ENCODE measurements at regions not wholly inside any gene's neighbourhood (a gene's known extent, or its start where the extent isn't known, plus 50 kb on each side); places are given as distances from the start of the nearest gene placed in this dataset.

DNA sequence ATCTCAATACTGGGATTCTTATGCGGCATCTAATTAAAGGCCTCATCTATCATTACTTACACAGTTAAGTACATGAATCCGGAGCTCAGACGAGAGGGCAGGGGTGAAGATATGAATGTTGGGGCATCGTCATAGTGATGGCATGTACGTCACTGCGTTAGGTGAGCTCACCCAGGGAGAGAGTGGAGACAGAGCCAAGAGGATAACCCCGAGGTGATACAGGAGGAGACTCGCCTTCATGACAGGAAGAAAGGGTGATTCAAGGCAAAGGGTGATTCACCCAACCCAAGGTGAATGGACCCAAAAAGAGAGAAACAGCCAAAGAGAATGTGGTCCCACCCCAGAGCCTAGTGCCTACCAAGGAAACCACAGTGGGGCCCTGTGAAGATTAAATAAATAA lies 132.9 kb upstream of the BLID start:
- no peak overlapping the region for H3K27ac ChIP-seq
- TF ChIP-seq CTCF (IDR thresholded peaks at IDR 0.05; ENCODE audit: low read depth, low read length, missing control alignments) = no peak
- DNase-seq = no peak
- H3K4me3 ChIP-seq (ENCODE audit: low read depth, low read length) = no peak overlapping the region
- no peaks in the 10 kb centered on the region for H3K27me3 ChIP-seq (replicated peaks)
- in situ Hi-C loops (cut with HindIII; ENCODE audit: low pct_ligation_motif_present, low sequenced_read_pairs) = no loop called here
- no peaks in the 10 kb centered on the region for H3K36me3 ChIP-seq (replicated peaks)

GRCh38 chr11:122248131-122248530 lies 132.1 kb upstream of the BLID start:
- no peak overlapping the region for H3K27ac ChIP-seq
- H3K36me3 ChIP-seq (replicated peaks) = no peaks in the 10 kb centered on the region
- H3K27me3 ChIP-seq (replicated peaks) = no peaks in the 10 kb centered on the region
- in situ Hi-C loops (cut with HindIII; ENCODE audit: low pct_ligation_motif_present, low sequenced_read_pairs) = no loop called here
- no peak overlapping the region for H3K4me3 ChIP-seq (ENCODE audit: low read depth, low read length)
- TF ChIP-seq CTCF (IDR thresholded peaks at IDR 0.05; ENCODE audit: low read depth, low read length, missing control alignments) = no peak
- DNase-seq = no peak

DNA sequence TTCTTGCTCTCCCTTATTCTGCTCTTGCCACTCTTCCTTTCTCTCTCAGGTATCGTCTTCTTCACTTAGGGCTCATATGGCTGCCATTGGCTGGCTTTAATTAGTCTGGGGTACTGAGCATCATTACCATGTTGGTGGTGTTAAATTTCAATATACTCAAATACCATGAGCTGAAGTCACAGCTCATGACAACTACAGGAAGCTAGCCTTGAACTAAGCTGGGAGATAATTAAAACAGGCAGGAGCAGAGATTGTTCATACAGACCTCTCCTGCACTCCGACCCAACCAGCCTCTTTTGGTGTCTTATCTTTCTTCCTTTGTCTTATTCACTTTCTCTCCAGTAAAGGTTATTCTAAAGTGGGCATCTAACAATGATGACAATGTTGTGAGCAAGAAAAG lies 130.9 kb upstream of the BLID start:
- no peak overlapping the region for H3K27ac ChIP-seq
- no peak for TF ChIP-seq CTCF (IDR thresholded peaks at IDR 0.05; ENCODE audit: low read depth, low read length, missing control alignments)
- no peaks in the 10 kb centered on the region for H3K36me3 ChIP-seq (replicated peaks)
- no peak for DNase-seq
- in situ Hi-C loops (cut with HindIII; ENCODE audit: low pct_ligation_motif_present, low sequenced_read_pairs) = no loop called here
- H3K27me3 ChIP-seq (replicated peaks) = no peaks in the 10 kb centered on the region
- no peak overlapping the region for H3K4me3 ChIP-seq (ENCODE audit: low read depth, low read length)

- Histone ChIP-seq H3K27ac (no peak overlapping the region), H3K36me3 (replicated peaks) (no peaks in the 10 kb centered on the region), H3K27me3 (replicated peaks) (no peaks in the 10 kb centered on the region), H3K4me3 (ENCODE audit: low read depth, low read length) (no peak overlapping the region)
- in situ Hi-C loops (cut with HindIII; ENCODE audit: low pct_ligation_motif_present, low sequenced_read_pairs) = no loop called here
- no peak for DNase-seq
- no peak for TF ChIP-seq CTCF (IDR thresholded peaks at IDR 0.05; ENCODE audit: low read depth, low read length, missing control alignments)
Measured at GRCh38 chr11:122242731-122243130, 126.7 kb upstream of the BLID start.

GRCh38 chr11:122241566-122241965 lies 125.6 kb upstream of the BLID start:
- Histone ChIP-seq H3K27me3 (replicated peaks) (no peaks in the 10 kb centered on the region), H3K27ac (no peak overlapping the region), H3K4me3 (ENCODE audit: low read depth, low read length) (no peak overlapping the region), H3K36me3 (replicated peaks) (no peaks in the 10 kb centered on the region)
- DNase-seq = no peak
- no peak for TF ChIP-seq CTCF (IDR thresholded peaks at IDR 0.05; ENCODE audit: low read depth, low read length, missing control alignments)
- in situ Hi-C loops (cut with HindIII; ENCODE audit: low pct_ligation_motif_present, low sequenced_read_pairs) = no loop called here

- in situ Hi-C loops (cut with HindIII; ENCODE audit: low pct_ligation_motif_present, low sequenced_read_pairs) = no loop called here
- Histone ChIP-seq H3K27me3 (replicated peaks) (no peaks in the 10 kb centered on the region), H3K36me3 (replicated peaks) (no peaks in the 10 kb centered on the region), H3K27ac (no peak overlapping the region), H3K4me3 (ENCODE audit: low read depth, low read length) (no peak overlapping the region)
- no peak for TF ChIP-seq CTCF (IDR thresholded peaks at IDR 0.05; ENCODE audit: low read depth, low read length, missing control alignments)
- no peak for DNase-seq
Measured at GRCh38 chr11:122240638-122241037, 124.6 kb upstream of the BLID start.
